Cerebellar cortex (tissue), 1 donor: ENCODE measurements at regions not wholly inside any gene's neighbourhood (a gene's known extent, or its start where the extent isn't known, plus 50 kb on each side); places are given as distances from the start of the nearest gene placed in this dataset.
"Not testable (repeated sequence)": the region's sequence is repeated elsewhere in the genome, so short reads cannot be mapped to it uniquely, and the experiment has no call there.

Experiments
- DNase-seq: peaks from one replicate; pipeline ENCODE4 v3.0.0-alpha.2; 2015; ENCODE audit warnings: low spot score

- DNase-seq = no peak
These were observed 780.0 kb downstream of the SORCS1 start for GRCh38 chr10:106384496-106384895.

GRCh38 chr10:106380706-106381105 lies 783.8 kb downstream of the SORCS1 start:
- DNase-seq = no peak

- no peak for DNase-seq
These were observed 786.3 kb downstream of the SORCS1 start for GRCh38 chr10:106378251-106378650.

GRCh38 chr10:106370751-106371150 lies 793.8 kb downstream of the SORCS1 start:
- DNase-seq = no peak

- no peak for DNase-seq
These were observed 803.6 kb downstream of the SORCS1 start for GRCh38 chr10:106360870-106361269.

- DNase-seq = no peak
These were observed 809.1 kb downstream of the SORCS1 start for GRCh38 chr10:106355450-106355849.

DNA sequence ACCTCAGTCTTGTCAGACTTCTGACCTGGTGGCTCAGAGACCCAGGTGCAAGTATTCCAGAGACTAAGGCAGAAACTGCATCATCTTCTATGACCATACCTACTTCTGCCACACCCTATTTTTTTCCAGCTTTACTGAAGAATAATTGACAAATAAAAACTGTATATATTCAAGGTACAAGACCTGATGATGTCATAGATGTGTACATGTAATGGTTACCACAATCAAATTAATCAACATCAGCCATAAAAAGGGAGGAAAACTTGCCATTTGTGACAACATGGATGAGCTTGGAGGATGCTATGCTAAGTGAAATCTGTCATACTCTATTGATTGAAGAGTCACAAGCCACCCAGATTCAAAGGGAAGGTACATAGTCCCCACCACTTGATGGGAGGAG lies 815.6 kb downstream of the SORCS1 start:
- no peak for DNase-seq

GRCh38 chr10:106347547-106347946 lies 817.0 kb downstream of the SORCS1 start:
- no peak for DNase-seq

GRCh38 chr10:106343539-106343938 lies 821.0 kb downstream of the SORCS1 start:
- not testable (repeated sequence) for DNase-seq

GRCh38 chr10:106341356-106341755 lies 823.1 kb downstream of the SORCS1 start:
- DNase-seq = no peak

DNA sequence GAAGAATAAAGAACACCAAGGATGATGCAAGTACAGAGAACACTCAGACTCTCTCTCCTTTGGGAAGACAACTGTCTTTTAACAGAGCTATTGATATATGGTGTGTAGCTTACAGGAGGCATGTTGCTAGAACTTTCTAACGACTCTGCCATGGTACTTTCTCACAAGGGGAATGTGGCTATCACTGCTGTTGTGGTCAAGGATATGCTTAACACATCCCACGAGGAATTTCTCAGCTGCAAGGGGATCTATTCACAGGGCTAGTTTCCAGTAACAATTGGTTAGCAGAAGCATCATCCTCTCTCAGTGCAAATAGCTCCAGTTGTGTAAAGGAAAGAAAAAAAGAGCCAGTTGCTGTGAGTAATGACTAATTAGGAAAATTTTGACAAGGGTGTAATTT lies 826.0 kb downstream of the SORCS1 start:
- no peak for DNase-seq

DNA sequence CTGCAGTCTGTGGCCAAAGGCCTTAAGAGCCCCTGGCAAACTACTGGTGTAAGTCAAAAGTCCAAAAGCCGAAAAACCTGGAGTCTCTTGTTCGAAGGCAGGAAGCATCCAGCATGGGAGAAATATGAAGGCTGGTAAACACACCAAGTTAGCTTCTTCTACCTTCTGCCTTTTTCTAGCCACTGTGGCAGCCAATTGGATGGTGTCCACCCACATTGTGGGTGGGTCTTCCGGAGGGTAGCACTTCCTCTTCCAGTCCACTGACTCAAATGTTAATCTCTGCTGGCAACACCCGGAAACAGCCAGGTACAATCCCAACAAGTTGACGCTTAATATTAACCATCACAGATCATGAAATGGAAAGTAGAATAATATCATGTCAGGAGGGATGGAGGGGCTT lies 827.6 kb downstream of the SORCS1 start:
- no peak for DNase-seq

GRCh38 chr10:106327747-106328146 lies 836.8 kb downstream of the SORCS1 start:
- no peak for DNase-seq

GRCh38 chr10:106320876-106321275 lies 843.6 kb downstream of the SORCS1 start:
- no peak for DNase-seq

DNA sequence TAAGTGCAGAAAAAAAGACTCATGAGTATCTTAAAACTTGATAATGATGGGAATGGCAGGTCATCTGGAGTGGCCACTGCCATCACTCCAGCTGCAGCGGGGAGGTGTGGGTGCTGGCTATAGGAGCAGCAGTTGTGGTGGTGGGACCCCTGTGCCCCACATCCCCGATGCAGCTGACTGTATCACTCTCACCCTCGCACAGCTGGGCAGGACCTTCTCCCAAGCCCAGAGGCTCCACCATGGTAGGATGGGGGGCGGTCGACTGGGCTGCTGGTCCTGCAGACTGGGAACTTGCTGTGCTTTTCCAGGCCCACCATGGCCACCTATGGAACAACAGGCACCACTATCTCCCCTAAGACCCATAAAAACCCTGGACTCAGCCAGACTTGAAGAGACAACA lies 844.4 kb downstream of the SORCS1 start:
- no peak for DNase-seq

DNA sequence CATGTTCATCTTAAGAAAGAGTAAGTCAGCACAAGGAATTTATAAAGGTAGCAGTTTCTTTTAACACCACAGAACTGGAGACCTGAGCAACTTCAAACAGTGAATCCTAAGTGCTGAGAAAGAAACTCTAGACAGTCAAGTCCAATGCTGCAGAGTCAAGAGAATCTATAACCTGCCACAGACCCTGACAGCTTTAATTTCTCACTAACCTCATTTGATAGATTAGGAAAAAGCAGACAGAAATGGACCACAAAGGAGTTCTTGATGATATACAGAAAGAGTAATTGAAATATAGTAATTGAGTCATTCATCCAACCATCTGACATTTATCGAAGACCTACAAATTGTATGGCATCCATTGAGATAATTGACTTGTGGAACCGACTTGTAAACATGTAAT lies 847.0 kb downstream of the SORCS1 start:
- no peak for DNase-seq

DNA sequence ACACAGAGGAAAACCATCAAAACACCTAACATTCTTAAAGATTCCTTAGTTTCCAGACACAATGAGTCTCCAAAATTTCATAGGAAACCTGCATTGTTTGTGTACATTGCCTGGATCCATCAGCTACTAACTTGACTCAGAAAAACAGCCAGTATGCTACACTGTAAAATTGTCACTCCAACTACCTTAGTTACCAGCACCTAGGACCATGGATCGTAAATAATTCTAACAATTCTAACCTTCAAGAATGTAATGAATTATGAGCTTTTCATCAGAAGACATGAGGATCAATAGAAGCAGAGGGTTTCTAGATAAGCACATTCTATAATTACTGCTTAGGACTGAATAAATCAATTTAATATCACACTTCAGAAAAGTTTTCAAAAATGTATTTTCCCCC lies 851.5 kb downstream of the SORCS1 start:
- DNase-seq = no peak

DNA sequence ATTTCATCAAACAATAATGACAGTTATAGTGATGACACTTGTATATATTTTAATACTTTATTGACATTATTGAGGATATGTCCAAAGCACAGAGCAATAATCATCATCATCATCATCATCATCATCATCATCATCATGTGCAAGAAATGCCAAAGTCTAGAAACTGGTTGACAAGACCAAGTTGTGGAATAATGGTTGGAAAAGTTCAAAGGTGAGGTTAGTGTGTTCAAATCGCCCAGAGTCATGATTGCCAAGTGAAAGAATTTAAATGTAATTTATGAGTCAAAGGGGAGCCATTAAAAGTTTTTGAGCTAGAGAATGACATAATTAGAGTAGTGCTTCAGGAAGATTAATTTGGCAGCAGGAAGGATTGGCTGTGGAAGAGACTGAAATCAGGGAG lies 852.4 kb downstream of the SORCS1 start:
- no peak for DNase-seq

DNA sequence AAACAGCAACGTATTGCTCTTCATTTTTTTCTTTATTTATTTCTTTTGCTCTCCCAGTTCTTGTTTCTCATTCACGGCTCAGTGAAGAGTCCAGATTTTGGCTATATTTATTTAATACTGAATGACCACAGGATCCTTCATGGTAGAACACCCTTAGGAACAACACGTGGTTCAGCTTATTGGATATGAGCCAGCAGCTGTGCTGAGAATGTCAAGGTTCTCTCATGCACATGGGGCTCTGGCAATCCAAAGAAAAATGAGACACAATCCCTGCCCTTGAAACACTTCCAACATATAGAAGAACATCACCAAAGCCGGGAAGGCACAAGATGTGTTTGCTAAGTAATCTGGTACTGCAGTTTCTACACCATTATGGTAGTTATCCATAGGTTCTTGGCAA lies 852.9 kb downstream of the SORCS1 start:
- DNase-seq = no peak

- no peak for DNase-seq
These were observed 853.9 kb downstream of the SORCS1 start for GRCh38 chr10:106310596-106310995.

DNA sequence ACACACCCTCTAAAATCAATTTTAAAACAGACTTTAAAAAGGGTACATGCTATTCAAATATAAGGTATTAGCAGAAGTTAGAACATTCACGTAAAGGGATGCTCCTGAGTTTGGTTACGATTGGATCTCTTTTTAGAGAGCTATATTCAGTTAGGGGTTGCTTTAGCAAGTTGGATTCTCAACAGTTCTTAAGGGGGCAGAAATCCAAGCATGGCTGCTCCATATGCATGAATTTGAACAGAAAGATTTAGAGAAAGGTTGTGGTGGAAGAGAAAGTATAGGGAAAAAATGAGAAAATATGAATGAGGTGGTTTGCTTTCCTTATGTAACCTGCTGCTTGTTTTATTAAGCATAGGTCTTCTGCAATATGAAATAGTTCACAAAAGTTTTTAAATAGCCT lies 855.1 kb downstream of the SORCS1 start:
- no peak for DNase-seq

GRCh38 chr10:106308284-106308683 lies 856.2 kb downstream of the SORCS1 start:
- DNase-seq = no peak

- DNase-seq = no peak
These were observed 860.5 kb downstream of the SORCS1 start for GRCh38 chr10:106304056-106304455.

- DNase-seq = no peak
These were observed 861.5 kb downstream of the SORCS1 start for GRCh38 chr10:106302961-106303360.

DNA sequence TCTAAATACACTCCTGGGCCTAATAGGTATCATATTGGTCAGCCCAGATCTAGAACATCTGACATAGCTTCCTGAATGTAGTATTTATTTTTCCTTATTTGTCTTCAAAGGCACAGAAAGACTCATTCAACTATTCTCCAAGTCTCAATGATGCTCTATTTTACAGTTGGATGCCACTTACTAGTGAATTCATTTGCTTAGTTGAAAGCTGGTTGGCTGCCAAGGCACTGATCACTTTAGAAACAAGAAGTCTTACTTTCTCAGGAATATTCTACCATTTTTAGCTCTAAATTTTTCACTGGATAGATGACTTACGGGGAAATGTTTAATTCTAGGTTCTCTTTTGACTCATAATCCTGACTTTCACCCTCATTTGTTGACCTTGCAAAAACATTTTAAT lies 863.4 kb downstream of the SORCS1 start:
- no peak for DNase-seq
